Stimulated activated effector memory CD8-positive, alpha-beta T cell treated with anti-CD3 and anti-CD28 coated beads, Interleukin-12 subunit alpha, Interleukin-12 subunit beta, amount 100 ng/mL, for 72 hours (primary cell): ENCODE measurements at regions not wholly inside any gene's neighbourhood (a gene's known extent, or its start where the extent isn't known, plus 50 kb on each side); places are given as distances from the start of the nearest gene placed in this dataset.

Source experiments
- ATAC-seq: fragments of 150-1000 bp; cut with Tn5 transposase; 2 replicates; pipeline ENCODE4 v1.10.0; 2021
- DNase-seq, 2 donors: peaks; one replicate each; pipeline ENCODE4 v3.0.0; 2021 to 2022; ENCODE audit warnings: low spot score in 2 of 2
- H3K27ac Mint-ChIP-seq: one replicate; pipeline ENCODE4 v1.8.0; 2022; ENCODE audit warnings: mild to moderate bottlenecking, mixed read lengths
- H3K36me3 Mint-ChIP-seq: one replicate; pipeline ENCODE4 v1.8.0; 2022; ENCODE audit warnings: mild to moderate bottlenecking, mixed read lengths
- H3K4me1 Mint-ChIP-seq: one replicate; pipeline ENCODE4 v1.8.0; 2022; ENCODE audit warnings: mixed read lengths
- H3K4me3 Mint-ChIP-seq: one replicate; pipeline ENCODE4 v1.8.0; 2022; ENCODE audit warnings: mild to moderate bottlenecking, mixed read lengths
- H3K9me3 Mint-ChIP-seq: one replicate; pipeline ENCODE4 v1.8.0; 2022; ENCODE audit warnings: mixed read lengths

DNA sequence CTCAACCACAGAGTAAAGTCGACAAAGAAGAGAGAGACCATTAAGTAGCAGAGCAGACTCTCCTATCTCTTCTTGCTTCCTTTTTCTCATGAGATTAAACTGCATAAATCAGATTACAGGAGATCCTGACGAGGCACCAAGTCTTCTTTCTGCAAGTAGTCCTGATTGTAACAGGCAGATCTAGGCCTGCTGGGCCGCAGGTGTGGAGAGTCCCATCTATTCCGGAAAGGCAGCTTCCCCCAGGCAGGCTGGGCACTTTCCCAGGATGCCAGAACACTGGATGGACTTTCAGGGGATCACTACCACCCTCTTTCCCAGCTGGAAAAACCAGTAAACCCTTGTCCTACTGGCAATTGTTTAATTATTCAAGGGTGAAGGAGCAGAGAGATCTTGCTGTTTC, 173.0 kb upstream of the CADM1 start:
- Mint-ChIP-seq H3K36me3 (no peaks in the 10 kb centered on the region), H3K27ac (no peak overlapping the region), H3K9me3 (no peaks in the 10 kb centered on the region), H3K4me3 (no peak overlapping the region), H3K4me1 (no peaks in the 10 kb centered on the region)
- DNase-seq (no peak), ATAC-seq (no peak)

DNA sequence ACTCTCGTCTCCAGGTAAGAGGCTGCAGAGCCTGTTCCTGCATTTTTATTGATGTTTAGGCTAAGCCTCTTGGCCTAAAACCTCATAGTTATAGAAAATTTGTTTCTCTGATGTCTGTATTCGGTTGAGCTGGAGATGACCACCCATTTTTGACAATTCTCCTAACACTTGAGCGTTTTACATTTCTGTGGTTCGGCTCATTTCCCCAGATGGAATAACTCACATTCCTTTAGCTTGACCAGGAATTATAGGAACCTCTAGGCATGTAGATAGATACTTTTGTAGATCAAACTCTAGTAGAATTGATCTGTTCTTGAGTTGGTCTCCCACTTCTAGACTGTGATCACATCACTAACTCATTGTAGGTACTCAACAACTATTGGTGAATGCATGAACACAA, 172.6 kb upstream of the CADM1 start:
- no peaks in the 10 kb centered on the region for H3K36me3 Mint-ChIP-seq
- no peak for DNase-seq
- H3K9me3 Mint-ChIP-seq: no peaks in the 10 kb centered on the region
- no peaks in the 10 kb centered on the region for H3K4me1 Mint-ChIP-seq
- no peak overlapping the region for H3K4me3 Mint-ChIP-seq
- no peak for ATAC-seq
- no peak overlapping the region for H3K27ac Mint-ChIP-seq

DNA sequence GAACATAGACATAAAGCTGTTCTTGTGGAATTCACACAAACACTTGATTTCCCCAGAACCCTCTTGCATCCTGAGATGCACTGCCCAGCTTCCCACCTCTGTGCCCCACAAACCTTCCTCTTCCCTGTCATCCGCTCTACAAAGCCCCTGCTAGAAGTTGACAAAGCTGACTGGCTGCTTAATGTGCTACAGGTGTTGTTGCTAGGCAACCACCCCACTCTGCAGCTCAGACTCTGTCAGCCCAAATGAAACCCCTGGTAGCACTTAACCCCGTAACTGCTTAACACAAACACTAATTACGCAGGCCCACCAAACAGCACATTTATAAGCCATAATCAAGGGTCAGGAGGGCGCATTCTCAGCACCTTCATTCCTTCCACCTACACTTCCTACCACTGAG, 172.0 kb upstream of the CADM1 start:
- DNase-seq (no peak), ATAC-seq (no peak)
- Mint-ChIP-seq H3K4me1 (no peaks in the 10 kb centered on the region), H3K9me3 (no peaks in the 10 kb centered on the region), H3K36me3 (no peaks in the 10 kb centered on the region), H3K27ac (no peak overlapping the region), H3K4me3 (no peak overlapping the region)

DNA sequence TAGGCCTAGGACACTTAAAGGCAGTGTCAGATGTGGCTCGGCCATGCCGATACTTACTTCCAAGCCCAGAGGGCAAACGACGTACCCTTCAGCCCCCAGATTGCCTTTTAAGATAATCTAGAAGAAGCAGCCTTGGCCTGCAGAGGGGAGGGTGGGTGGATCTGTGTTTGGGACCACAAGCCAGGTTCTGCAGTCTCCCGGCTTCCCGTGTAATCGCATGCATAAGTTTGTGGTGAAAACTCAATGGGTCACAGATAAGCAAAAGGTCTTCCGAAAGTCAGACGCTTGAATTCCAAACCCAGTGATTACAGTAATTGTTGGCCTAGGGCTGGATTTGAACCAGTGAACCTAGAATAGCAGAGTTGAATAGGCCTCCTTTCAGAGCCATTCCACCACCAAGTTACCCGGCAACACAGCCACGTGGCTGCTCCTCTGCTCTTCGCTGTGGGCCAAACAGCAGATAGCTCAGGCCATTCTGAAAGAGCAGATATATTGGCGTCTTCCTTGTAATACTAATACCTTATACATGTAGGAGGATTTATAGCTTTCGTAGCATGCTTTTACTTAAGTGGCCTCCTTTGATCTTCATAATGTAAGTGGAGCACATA, 170.8 kb upstream of the CADM1 start:
- Mint-ChIP-seq H3K4me3 (no peak overlapping the region), H3K4me1 (no peaks in the 10 kb centered on the region), H3K9me3 (no peaks in the 10 kb centered on the region), H3K36me3 (no peaks in the 10 kb centered on the region), H3K27ac (no peak overlapping the region)
- ATAC-seq: no peak
- DNase-seq: no peak

DNA sequence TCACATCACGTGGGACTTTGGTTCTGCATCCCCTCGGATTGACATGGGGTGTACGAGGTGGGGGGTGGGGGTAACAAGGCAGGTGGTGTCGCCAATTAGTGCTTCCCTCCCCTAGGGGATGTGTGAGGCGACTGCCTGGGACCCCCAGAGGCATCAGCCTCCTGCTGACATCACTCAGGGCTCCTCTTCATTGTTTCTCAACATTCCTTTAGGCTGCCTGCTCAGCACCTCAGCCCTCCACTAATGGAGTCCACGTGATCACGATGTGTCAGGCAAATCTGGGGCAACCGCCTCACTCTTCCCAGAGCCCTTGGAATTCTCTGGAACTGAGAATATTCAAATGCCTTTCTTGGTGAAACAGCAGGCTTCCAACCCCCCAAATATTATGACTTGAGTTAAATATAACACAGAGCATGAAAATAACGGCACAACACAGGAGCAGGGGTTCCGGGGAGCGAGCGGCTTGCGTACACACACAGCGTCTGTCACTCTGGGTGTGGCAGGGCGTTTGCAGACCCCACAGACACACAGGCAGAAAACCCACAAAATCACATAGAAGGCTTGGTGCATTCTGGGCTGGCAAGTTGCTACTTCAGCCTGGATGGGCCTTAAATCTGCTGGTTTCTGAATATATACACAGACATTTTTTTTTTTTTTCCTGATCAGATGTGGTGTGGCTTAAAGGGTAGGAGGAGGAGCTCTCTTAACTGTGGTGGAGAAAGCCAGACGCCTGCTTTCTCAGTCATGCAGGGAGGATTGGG, 170.1 kb upstream of the CADM1 start:
- Mint-ChIP-seq H3K9me3 (no peaks in the 10 kb centered on the region), H3K27ac (no peak overlapping the region), H3K36me3 (no peaks in the 10 kb centered on the region), H3K4me1 (no peaks in the 10 kb centered on the region), H3K4me3 (no peak overlapping the region)
- ATAC-seq (no peak), DNase-seq (no peak)

DNA sequence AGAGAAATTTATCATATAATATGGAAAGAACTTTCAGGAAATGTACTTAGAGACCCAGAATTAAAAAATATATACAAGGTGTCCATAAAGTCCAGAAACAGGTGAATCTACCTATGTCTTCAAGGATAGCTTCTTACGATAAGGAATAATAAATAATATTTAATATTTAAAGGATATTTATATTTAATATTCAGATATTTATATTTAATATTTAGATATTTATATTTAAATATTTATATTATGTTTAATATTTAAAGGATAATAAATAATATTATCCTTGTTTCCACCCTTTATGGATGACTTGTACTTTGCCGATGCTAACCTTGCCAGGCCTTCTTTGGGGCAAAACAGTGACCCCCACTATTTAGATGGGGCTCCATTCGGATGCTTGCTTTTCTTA, 169.5 kb upstream of the CADM1 start:
- Mint-ChIP-seq H3K4me1 (no peaks in the 10 kb centered on the region), H3K36me3 (no peaks in the 10 kb centered on the region), H3K4me3 (no peak overlapping the region), H3K27ac (no peak overlapping the region), H3K9me3 (no peaks in the 10 kb centered on the region)
- DNase-seq: no peak
- no peak for ATAC-seq

DNA sequence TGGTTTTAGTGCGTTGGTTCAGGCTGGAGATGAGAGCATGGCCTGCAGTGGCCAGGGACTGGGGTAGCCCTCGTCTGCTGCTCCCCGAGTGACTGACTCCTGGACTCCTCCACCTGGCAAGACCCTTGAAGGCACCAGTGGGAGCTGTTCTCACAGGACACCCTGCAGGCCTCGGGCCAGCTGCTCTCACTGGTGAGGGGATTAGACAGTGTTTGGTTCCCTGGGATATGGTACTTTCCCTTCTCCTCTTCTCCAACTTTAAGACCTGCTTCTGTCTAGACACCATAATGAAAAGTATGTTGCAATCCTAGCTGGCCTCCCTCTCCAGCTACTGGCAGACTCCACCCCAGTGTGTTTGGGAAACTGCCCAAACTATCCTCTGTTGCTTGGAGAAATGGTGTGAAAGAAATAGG, 168.8 kb upstream of the CADM1 start:
- no peaks in the 10 kb centered on the region for H3K36me3 Mint-ChIP-seq
- DNase-seq: no peak
- ATAC-seq: no peak
- no peak overlapping the region for H3K4me3 Mint-ChIP-seq
- H3K27ac Mint-ChIP-seq: no peak overlapping the region
- no peaks in the 10 kb centered on the region for H3K4me1 Mint-ChIP-seq
- H3K9me3 Mint-ChIP-seq: no peaks in the 10 kb centered on the region

DNA sequence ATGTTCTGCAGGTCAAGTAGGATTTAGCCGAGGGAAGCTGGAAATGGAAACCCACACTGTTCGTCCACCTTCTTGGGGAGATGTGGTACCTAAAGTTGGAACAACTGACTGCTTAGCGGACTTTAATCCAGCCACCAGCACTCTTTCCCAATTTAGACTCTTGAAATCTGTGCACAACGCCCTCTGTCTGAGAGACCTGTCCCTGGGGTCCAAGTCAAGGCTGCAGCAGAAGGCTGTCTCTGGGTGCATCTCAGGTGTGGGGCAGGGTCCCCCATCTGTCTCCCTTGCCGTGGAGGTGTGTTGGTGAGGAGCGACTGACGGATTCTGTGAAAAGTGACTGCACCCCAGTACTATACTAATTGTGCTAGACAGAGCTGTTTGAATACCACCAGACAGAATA, 168.2 kb upstream of the CADM1 start:
- Mint-ChIP-seq H3K27ac (no peak overlapping the region), H3K36me3 (no peaks in the 10 kb centered on the region), H3K9me3 (no peaks in the 10 kb centered on the region), H3K4me3 (no peak overlapping the region), H3K4me1 (no peaks in the 10 kb centered on the region)
- DNase-seq (no peak), ATAC-seq (no peak)

DNA sequence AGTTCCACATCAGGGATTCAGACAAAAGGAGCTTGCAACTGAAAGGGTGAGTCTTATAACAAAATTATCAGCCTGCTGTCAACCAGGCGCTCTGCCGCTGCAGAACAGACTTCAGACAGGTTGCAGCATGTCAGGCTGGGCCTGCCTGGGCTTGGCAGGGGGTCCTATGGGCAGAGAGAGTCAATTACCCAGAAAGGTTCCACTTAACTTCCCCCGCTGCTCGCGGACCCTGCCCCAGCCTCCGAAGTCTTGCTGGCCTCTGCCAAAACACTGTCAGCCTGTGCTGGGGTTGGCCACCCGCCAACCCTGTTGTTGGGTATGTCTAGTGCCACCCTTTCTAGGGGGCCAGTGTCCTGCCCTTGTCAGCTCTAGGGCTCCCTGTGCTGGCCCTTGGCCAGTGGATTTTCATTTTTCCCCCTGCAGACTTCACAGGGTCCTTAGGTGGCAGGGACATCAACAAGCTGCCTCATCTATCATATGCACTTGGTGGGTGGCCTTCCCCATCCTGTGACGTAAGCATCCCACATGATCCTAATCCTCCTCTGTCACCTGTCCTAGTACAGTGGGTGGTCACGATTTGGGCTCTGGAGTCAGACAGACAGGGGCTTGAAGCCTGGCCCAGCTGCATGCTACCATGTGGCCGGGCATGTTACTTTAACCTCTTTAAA, 166.5 kb upstream of the CADM1 start:
- Mint-ChIP-seq H3K36me3 (no peaks in the 10 kb centered on the region), H3K4me1 (no peaks in the 10 kb centered on the region), H3K27ac (no peak overlapping the region), H3K9me3 (no peaks in the 10 kb centered on the region), H3K4me3 (no peak overlapping the region)
- ATAC-seq (no peak), DNase-seq (no peak)

DNA sequence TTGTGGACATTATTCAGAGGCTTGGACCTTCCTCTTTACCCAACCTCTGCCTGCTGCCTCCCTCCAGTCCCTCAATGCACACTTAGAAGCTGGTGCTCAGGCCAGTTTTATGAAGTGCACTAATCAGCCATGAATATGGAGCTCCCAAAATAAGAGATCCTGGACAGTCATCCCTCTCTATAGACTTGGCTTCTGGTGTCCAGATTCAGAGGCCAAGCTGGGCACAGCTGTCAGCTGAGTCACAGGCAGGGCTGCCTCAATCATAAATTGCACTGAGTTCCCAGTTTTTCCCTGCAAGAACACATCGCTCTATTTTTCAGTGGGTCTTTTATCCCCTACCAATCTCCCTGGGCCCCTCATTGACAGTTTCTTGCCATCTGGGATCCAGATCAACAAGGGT, 161.7 kb upstream of the CADM1 start:
- Mint-ChIP-seq H3K4me1 (no peaks in the 10 kb centered on the region), H3K4me3 (no peak overlapping the region), H3K36me3 (no peaks in the 10 kb centered on the region), H3K27ac (no peak overlapping the region), H3K9me3 (no peaks in the 10 kb centered on the region)
- DNase-seq: no peak
- ATAC-seq: no peak

DNA sequence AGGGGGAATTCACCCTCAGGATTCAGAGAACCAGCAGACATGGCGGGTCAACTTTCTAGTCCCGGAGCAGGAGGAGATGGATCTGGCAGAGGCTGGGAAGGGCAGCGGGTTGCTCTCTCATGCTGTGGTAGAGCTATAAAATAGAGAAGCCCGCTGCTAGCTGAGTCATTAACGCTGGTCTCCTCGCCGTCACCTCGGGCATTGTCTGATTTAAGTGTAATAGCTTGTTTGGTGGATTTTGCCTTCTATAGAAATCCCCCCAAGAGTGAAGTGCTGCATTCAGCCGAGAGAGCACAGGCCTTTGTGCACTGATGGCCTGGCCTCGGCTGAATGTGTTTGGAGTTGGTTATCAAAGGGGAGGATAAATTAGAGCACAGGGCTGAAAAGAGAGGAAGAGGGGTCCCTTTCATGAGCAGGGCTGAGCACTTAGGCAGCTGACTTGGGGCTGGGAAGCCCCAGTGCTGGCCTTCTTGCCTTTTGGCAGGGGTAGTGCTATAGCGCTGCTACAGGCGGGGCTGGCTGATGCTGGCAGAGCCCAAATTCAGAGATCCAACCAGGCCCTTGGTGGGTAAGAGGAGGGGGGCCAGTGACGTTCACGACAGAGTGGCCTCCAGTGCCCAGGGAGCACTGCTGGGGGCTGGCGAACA, 161.1 kb upstream of the CADM1 start:
- H3K4me3 Mint-ChIP-seq: no peak overlapping the region
- no peaks in the 10 kb centered on the region for H3K9me3 Mint-ChIP-seq
- ATAC-seq (peak; percentile 6), DNase-seq (no peak)
- H3K27ac Mint-ChIP-seq: no peak overlapping the region
- H3K4me1 Mint-ChIP-seq: no peaks in the 10 kb centered on the region
- H3K36me3 Mint-ChIP-seq: no peaks in the 10 kb centered on the region

DNA sequence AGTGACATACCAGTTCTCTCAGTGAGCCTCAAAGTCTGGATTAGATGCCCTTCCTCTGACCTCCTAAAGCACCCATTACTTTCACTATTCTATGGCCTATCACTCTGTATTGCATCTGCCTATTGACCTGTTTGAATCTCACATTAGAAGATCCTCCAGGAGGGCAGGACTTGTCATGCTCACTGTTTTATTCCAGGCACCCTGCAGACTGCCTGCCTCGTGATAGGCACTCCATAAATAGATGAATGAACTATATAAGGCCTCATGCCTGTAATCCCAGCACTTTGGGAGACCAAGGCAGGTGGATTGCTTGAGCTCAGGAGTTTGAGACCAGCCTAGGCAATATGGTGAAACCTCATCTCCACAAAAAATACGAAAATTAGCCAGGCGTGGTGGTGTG, 160.1 kb upstream of the CADM1 start:
- Mint-ChIP-seq H3K4me1 (no peaks in the 10 kb centered on the region), H3K4me3 (no peak overlapping the region), H3K36me3 (no peaks in the 10 kb centered on the region), H3K27ac (no peak overlapping the region), H3K9me3 (no peaks in the 10 kb centered on the region)
- ATAC-seq (no peak), DNase-seq (no peak)

DNA sequence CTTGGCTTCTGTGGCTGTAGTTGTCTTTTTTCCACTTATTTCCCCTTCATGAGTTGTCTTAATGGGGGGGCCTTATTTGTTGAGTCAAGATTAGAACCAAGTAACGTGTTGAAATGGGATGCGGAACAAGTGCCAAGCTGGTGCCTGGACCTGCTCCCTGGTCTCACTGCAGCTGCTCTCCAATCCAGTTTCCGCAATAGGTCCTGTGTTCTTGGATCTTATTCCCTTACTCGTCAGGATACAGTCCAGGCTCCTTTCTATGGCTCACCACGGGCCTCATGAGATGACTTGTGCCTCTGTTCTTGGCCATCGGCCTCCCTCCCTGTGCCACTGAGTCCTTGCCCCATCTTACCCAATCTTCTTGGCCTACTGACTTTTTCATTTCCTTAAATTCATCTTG, 159.6 kb upstream of the CADM1 start:
- Mint-ChIP-seq H3K4me3 (no peak overlapping the region), H3K9me3 (no peaks in the 10 kb centered on the region), H3K27ac (no peak overlapping the region), H3K36me3 (no peaks in the 10 kb centered on the region), H3K4me1 (no peaks in the 10 kb centered on the region)
- DNase-seq (no peak), ATAC-seq (no peak)

DNA sequence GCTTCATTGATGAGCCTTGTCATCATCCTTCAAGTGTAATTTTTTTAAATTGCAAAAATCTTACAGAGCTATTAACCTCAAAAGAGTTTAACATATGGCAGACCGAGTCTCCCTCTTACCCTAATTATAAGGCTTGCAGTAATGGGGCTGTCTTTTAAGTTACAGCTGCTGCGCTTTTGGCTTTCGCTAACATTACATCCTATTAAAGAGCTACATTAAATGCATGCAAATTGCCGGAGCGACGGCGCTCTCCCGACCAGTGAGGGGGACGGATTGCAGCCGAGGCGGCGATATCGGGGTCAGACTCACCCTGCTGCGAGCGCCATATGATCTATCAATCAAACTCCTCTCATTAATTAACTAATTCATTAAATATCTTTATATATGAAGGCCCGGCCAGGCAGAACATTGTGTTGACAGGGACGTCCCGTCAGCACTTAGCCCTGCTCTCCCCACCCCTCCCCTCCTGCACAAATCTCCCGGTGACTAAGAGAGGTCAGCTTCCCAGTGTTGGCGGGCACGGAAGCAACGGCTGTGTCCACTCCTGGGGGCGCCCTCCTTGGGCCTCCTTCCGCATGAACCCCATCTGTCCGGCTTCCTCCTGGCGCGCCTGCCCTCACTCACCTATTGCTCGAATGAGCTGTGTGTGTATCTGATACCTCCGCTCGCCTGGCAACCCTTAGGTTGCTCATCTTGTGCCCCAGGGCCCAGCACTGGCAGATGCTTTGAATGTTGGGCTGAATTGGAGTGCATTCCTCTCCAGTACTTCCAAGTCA, 156.0 kb upstream of the CADM1 start:
- Mint-ChIP-seq H3K4me1 (no peaks in the 10 kb centered on the region), H3K9me3 (no peaks in the 10 kb centered on the region), H3K27ac (no peak overlapping the region), H3K36me3 (no peaks in the 10 kb centered on the region), H3K4me3 (no peak overlapping the region)
- ATAC-seq (no peak), DNase-seq (no peak)
